SU-DHL-6 (cell line): ENCODE measurements at regions not wholly inside any gene's neighbourhood (a gene's known extent, or its start where the extent isn't known, plus 50 kb on each side); places are given as distances from the start of the nearest gene placed in this dataset.
"Not testable (repeated sequence)": the region's sequence is repeated elsewhere in the genome, so short reads cannot be mapped to it uniquely, and the experiment has no call there.

Source experiments
- CTCF ChIP-seq: fragments of 200-600 bp; sonication (generic); IDR thresholded peaks from one replicate; pipeline ENCODE4 v1.5.1; 2017; ENCODE audit warnings: antibody characterized with exemption, mild to moderate bottlenecking, low read length, moderate library complexity; ENCODE audit not compliant: insufficient read depth, poor library complexity, severe bottlenecking
- EZH2phosphoT487 ChIP-seq: fragments of 200-600 bp; sonication (generic), shearing (Covaris generic); conservative IDR thresholded peaks from 2 replicates; pipeline ENCODE4 v1.6.1; 2018; ENCODE audit warnings: mild to moderate bottlenecking, antibody characterized with exemption, low read length, moderate library complexity, mixed read lengths

- TF ChIP-seq CTCF, EZH2phosphoT487: not testable (repeated sequence)
Measured at GRCh38 chr5:66448070-66448469, 148.1 kb upstream of the MAST4 start.
